ENCODE measurements at regions not wholly inside any gene's neighbourhood (a gene's known extent, or its start where the extent isn't known, plus 50 kb on each side); places are given as distances from the start of the nearest gene placed in this dataset.

- DNase-seq (ENCODE audit: low read depth, low spot score): no peak
These were observed 112.0 kb downstream of the PFKFB3 start for GRCh38 chr10:6314620-6315205.

GRCh38 chr10:6319119-6319518, 116.4 kb downstream of the PFKFB3 start:
- H3K4me1 ChIP-seq (ENCODE audit: control insufficient read depth, insufficient read depth, low read length): no peaks in the 10 kb centered on the region
- intact Hi-C loops (cut with micrococcal nuclease; ENCODE audit: unreplicated experiment): no loop called here
- in situ Hi-C loops (cut with HindIII; ENCODE audit: low pct_unique_long_range_greater_than_20kb, low sequenced_read_pairs): no loop called here
- no peaks in the 10 kb centered on the region for H3K9me3 ChIP-seq (ENCODE audit: control insufficient read depth, insufficient read depth, low read depth, low read length)
- no TSS peak for BruUV-seq (replicated peaks)
- H3K4me3 ChIP-seq (ENCODE audit: low read depth in 2 of 2, low read length in 2 of 2): no peak overlapping the region
- POLR2A ChIA-PET: interaction anchor here (0.7 kb wide), 1 partner anchor 41 kb away, joined by 5 read pairs; no protein-coding TSS in a partner anchor
- DNase-seq (ENCODE audit: low read depth, low spot score): no peak
- CTCF ChIA-PET: no interaction called here
- no peak overlapping the region for H3K27ac ChIP-seq (ENCODE audit: low read length)
- H3K36me3 ChIP-seq (ENCODE audit: control insufficient read depth, insufficient read depth, low read length): no peaks in the 10 kb centered on the region
- no peak for ATAC-seq
- H3K27me3 ChIP-seq (ENCODE audit: control insufficient read depth, insufficient read depth, low read length): no peaks in the 10 kb centered on the region
- TF ChIP-seq TCF7L2 (IDR thresholded peaks at IDR 0.05; ENCODE audit: low read depth, low read length): no peak
- no peak for TF ChIP-seq SIN3A (IDR thresholded peaks at IDR 0.05; ENCODE audit: borderline replicate concordance, insufficient read depth, low read depth, low read length)
- TF ChIP-seq POLR2AphosphoS5 (IDR thresholded peaks at IDR 0.05; ENCODE audit: low read depth, low read length): no peak
- TF ChIP-seq REST (IDR thresholded peaks at IDR 0.05; ENCODE audit: insufficient read depth in 1 of 2, low read depth in 2 of 2, low read length in 1 of 2): no peak
- no peak for TF ChIP-seq CTCF (IDR thresholded peaks at IDR 0.05)

More at GRCh38 chr10:6314620-6315205, 112.0 kb downstream of the PFKFB3 start:
- no TSS peak for BruUV-seq (replicated peaks)
- in situ Hi-C loops (cut with HindIII; ENCODE audit: low pct_unique_long_range_greater_than_20kb, low sequenced_read_pairs): no loop called here
- intact Hi-C loops (cut with micrococcal nuclease; ENCODE audit: unreplicated experiment): no loop called here
- Histone ChIP-seq H3K27ac (ENCODE audit: low read length) (no peak overlapping the region), H3K27me3 (ENCODE audit: control insufficient read depth, insufficient read depth, low read length) (no peaks in the 10 kb centered on the region), H3K9me3 (ENCODE audit: control insufficient read depth, insufficient read depth, low read depth, low read length) (no peaks in the 10 kb centered on the region), H3K4me1 (ENCODE audit: control insufficient read depth, insufficient read depth, low read length) (no peaks in the 10 kb centered on the region), H3K4me3 (ENCODE audit: low read depth in 2 of 2, low read length in 2 of 2) (peak overlapping the region in 1 of 2 experiments; percentile 28; a peak in 2 of 4 replicates), H3K36me3 (ENCODE audit: control insufficient read depth, insufficient read depth, low read length) (no peaks in the 10 kb centered on the region)
- ChIA-PET POLR2A (interaction anchor here (0.6 kb wide), 1 partner anchor 10 kb away, joined by 14 read pairs; no protein-coding TSS in a partner anchor), CTCF (no interaction called here)
- TF ChIP-seq TCF7L2 (IDR thresholded peaks at IDR 0.05; ENCODE audit: low read depth, low read length) (no peak), POLR2AphosphoS5 (IDR thresholded peaks at IDR 0.05; ENCODE audit: low read depth, low read length) (no peak), SIN3A (IDR thresholded peaks at IDR 0.05; ENCODE audit: borderline replicate concordance, insufficient read depth, low read depth, low read length) (no peak)
- peak; percentile 84 for ATAC-seq

- Histone ChIP-seq H3K27me3 (ENCODE audit: control insufficient read depth, insufficient read depth, low read length) (no peaks in the 10 kb centered on the region), H3K4me3 (ENCODE audit: low read depth in 2 of 2, low read length in 2 of 2) (no peak overlapping the region), H3K27ac (ENCODE audit: low read length) (no peak overlapping the region), H3K4me1 (ENCODE audit: control insufficient read depth, insufficient read depth, low read length) (no peaks in the 10 kb centered on the region), H3K9me3 (ENCODE audit: control insufficient read depth, insufficient read depth, low read depth, low read length) (no peaks in the 10 kb centered on the region), H3K36me3 (ENCODE audit: control insufficient read depth, insufficient read depth, low read length) (no peaks in the 10 kb centered on the region)
- ATAC-seq (no peak), DNase-seq (ENCODE audit: low read depth, low spot score) (no peak)
- CTCF ChIA-PET: no interaction called here
- POLR2A ChIA-PET: no interaction called here
- intact Hi-C loops (cut with micrococcal nuclease; ENCODE audit: unreplicated experiment) (no loop called here), in situ Hi-C loops (cut with HindIII; ENCODE audit: low pct_unique_long_range_greater_than_20kb, low sequenced_read_pairs) (no loop called here)
- TF ChIP-seq TCF7L2 (IDR thresholded peaks at IDR 0.05; ENCODE audit: low read depth, low read length) (no peak), REST (IDR thresholded peaks at IDR 0.05; ENCODE audit: insufficient read depth in 1 of 2, low read depth in 2 of 2, low read length in 1 of 2) (no peak), CTCF (IDR thresholded peaks at IDR 0.05) (no peak), SIN3A (IDR thresholded peaks at IDR 0.05; ENCODE audit: borderline replicate concordance, insufficient read depth, low read depth, low read length) (no peak), POLR2AphosphoS5 (IDR thresholded peaks at IDR 0.05; ENCODE audit: low read depth, low read length) (no peak)
- no TSS peak for BruUV-seq (replicated peaks)
These were observed 117.7 kb downstream of the PFKFB3 start for GRCh38 chr10:6320320-6321010.
